SJSA1 (cell line): ENCODE measurements at regions not wholly inside any gene's neighbourhood (a gene's known extent, or its start where the extent isn't known, plus 50 kb on each side); places are given as distances from the start of the nearest gene placed in this dataset.
"Not testable (repeated sequence)": the region's sequence is repeated elsewhere in the genome, so short reads cannot be mapped to it uniquely, and the experiment has no call there.

ENCODE experiments used
- DNase-seq, 2 experiments: peaks; one replicate each; pipeline ENCODE4 v3.0.0-alpha.2; 2015 to 2020; ENCODE audit warnings: low spot score in 2 of 2, low read depth in 1 of 2
- H3K27ac ChIP-seq: fragments of 250-450 bp; sonication (Bioruptor Pico); 2 replicates; pipeline ENCODE4 v1.5.1; 2020; ENCODE audit warnings: mild to moderate bottlenecking, moderate library complexity
- H3K27me3 ChIP-seq: fragments of 250-450 bp; sonication (Bioruptor Pico); replicated peaks from 2 replicates; pipeline ENCODE4 v1.5.1; 2020; ENCODE audit warnings: mild to moderate bottlenecking, moderate library complexity
- H3K36me3 ChIP-seq: fragments of 250-450 bp; sonication (Bioruptor Pico); 2 replicates; pipeline ENCODE4 v1.5.1; 2020; ENCODE audit warnings: mild to moderate bottlenecking
- H3K4me1 ChIP-seq: fragments of 250-450 bp; sonication (Bioruptor Pico); replicated peaks from 2 replicates; pipeline ENCODE4 v1.6.1; 2021; ENCODE audit warnings: mild to moderate bottlenecking
- H3K4me3 ChIP-seq: fragments of 250-450 bp; sonication (Bioruptor Pico); 2 replicates; pipeline ENCODE4 v1.5.1; 2020; ENCODE audit warnings: mild to moderate bottlenecking
- H3K9me3 ChIP-seq: fragments of 250-450 bp; sonication (Bioruptor Pico); replicated peaks from 2 replicates; pipeline ENCODE4 v1.5.1; 2020; ENCODE audit warnings: mild to moderate bottlenecking

- DNase-seq, result no peak
- Histone ChIP-seq H3K9me3 (no peaks in the 10 kb centered on the region), H3K4me3 (no peak overlapping the region), H3K27me3 (peaks cover 8% of the 10 kb centered on the region; the same call in 1 of the 2 replicates), H3K4me1 (no peaks in the 10 kb centered on the region), H3K27ac (no peak overlapping the region), H3K36me3 (no peaks in the 10 kb centered on the region)
Observed at GRCh38 chr11:33540427-33540826, 160.2 kb downstream of the C11orf91 start.

- Histone ChIP-seq H3K9me3 (no peaks in the 10 kb centered on the region; the same call in 1 of the 2 replicates), H3K27me3 (peaks cover 8% of the 10 kb centered on the region; the same call in 1 of the 2 replicates), H3K36me3 (no peaks in the 10 kb centered on the region), H3K27ac (no peak overlapping the region), H3K4me3 (no peak overlapping the region), H3K4me1 (no peaks in the 10 kb centered on the region)
- DNase-seq, result no peak
Observed at GRCh38 chr11:33539751-33540150, 160.9 kb downstream of the C11orf91 start.

- no peak overlapping the region for H3K27ac ChIP-seq
Observed at GRCh38 chr11:33538726-33539125, 161.9 kb downstream of the C11orf91 start.

GRCh38 chr11:33536178-33536577 is 164.4 kb downstream of the C11orf91 start:
- H3K4me3 ChIP-seq, result no peak overlapping the region
- H3K27me3 ChIP-seq, result peaks cover 8% of the 10 kb centered on the region; the same call in 1 of the 2 replicates
- H3K9me3 ChIP-seq, result no peaks in the 10 kb centered on the region; the same call in 1 of the 2 replicates
- no peak overlapping the region for H3K27ac ChIP-seq
- DNase-seq, result no peak
- 0 out of 2 replicates have a peak, but pooled peaks cover 4% of the 10 kb centered on the region for H3K4me1 ChIP-seq
- no peaks in the 10 kb centered on the region for H3K36me3 ChIP-seq

More at GRCh38 chr11:33538726-33539125, 161.9 kb downstream of the C11orf91 start:
- peaks cover 8% of the 10 kb centered on the region; the same call in 1 of the 2 replicates for H3K27me3 ChIP-seq
- no peaks in the 10 kb centered on the region for H3K36me3 ChIP-seq
- H3K4me3 ChIP-seq, result no peak overlapping the region
- DNase-seq, result no peak
- H3K4me1 ChIP-seq, result 0 out of 2 replicates have a peak, but pooled peaks cover 1% of the 10 kb centered on the region
- no peaks in the 10 kb centered on the region; the same call in 1 of the 2 replicates for H3K9me3 ChIP-seq

- Histone ChIP-seq H3K36me3 (no peaks in the 10 kb centered on the region), H3K4me3 (no peak overlapping the region), H3K27ac (no peak overlapping the region), H3K4me1 (0 out of 2 replicates have a peak, but pooled peaks cover 4% of the 10 kb centered on the region), H3K27me3 (peaks cover 8% of the 10 kb centered on the region; the same call in 1 of the 2 replicates), H3K9me3 (no peaks in the 10 kb centered on the region; the same call in 1 of the 2 replicates)
- DNase-seq, result no peak
Observed at GRCh38 chr11:33534575-33534974, 166.1 kb downstream of the C11orf91 start.

- Histone ChIP-seq H3K36me3 (no peaks in the 10 kb centered on the region), H3K27ac (no peak overlapping the region)
- DNase-seq, result no peak
Observed at GRCh38 chr11:33533386-33534052, 167.1 kb downstream of the C11orf91 start.

GRCh38 chr11:33532720-33533385 is 167.8 kb downstream of the C11orf91 start:
- Histone ChIP-seq H3K4me3 (no peak overlapping the region), H3K9me3 (no peaks in the 10 kb centered on the region; the same call in 1 of the 2 replicates), H3K27ac (no peak overlapping the region), H3K4me1 (0 out of 2 replicates have a peak, but pooled peaks cover 4% of the 10 kb centered on the region), H3K27me3 (0 out of 2 replicates have a peak, but pooled peaks cover 3% of the 10 kb centered on the region), H3K36me3 (no peaks in the 10 kb centered on the region)
- no peak for DNase-seq

More at GRCh38 chr11:33533386-33534052, 167.1 kb downstream of the C11orf91 start:
- Histone ChIP-seq H3K27me3 (0 out of 2 replicates have a peak, but pooled peaks cover 8% of the 10 kb centered on the region), H3K4me1 (0 out of 2 replicates have a peak, but pooled peaks cover 4% of the 10 kb centered on the region), H3K9me3 (no peaks in the 10 kb centered on the region; the same call in 1 of the 2 replicates), H3K4me3 (no peak overlapping the region)

GRCh38 chr11:33532257-33532656 is 168.4 kb downstream of the C11orf91 start:
- Histone ChIP-seq H3K9me3 (no peaks in the 10 kb centered on the region; the same call in 1 of the 2 replicates), H3K27ac (no peak overlapping the region), H3K27me3 (no peaks in the 10 kb centered on the region; the same call in 1 of the 2 replicates), H3K4me3 (no peak overlapping the region), H3K36me3 (no peaks in the 10 kb centered on the region), H3K4me1 (0 out of 2 replicates have a peak, but pooled peaks cover 4% of the 10 kb centered on the region)
- DNase-seq, result no peak

- no peaks in the 10 kb centered on the region for H3K36me3 ChIP-seq
- no peak for DNase-seq
- H3K27ac ChIP-seq, result no peak overlapping the region
- no peak overlapping the region for H3K4me3 ChIP-seq
- no peaks in the 10 kb centered on the region; the same call in 1 of the 2 replicates for H3K27me3 ChIP-seq
- 0 out of 2 replicates have a peak, but pooled peaks cover 4% of the 10 kb centered on the region for H3K4me1 ChIP-seq
- no peaks in the 10 kb centered on the region; the same call in 1 of the 2 replicates for H3K9me3 ChIP-seq
Observed at GRCh38 chr11:33531743-33532181, 168.9 kb downstream of the C11orf91 start.

GRCh38 chr11:33530815-33531214 is 169.8 kb downstream of the C11orf91 start:
- H3K36me3 ChIP-seq, result no peaks in the 10 kb centered on the region
- H3K9me3 ChIP-seq, result no peaks in the 10 kb centered on the region; the same call in 1 of the 2 replicates
- H3K27ac ChIP-seq, result no peak overlapping the region
- no peak overlapping the region for H3K4me3 ChIP-seq
- 0 out of 2 replicates have a peak, but pooled peaks cover 4% of the 10 kb centered on the region for H3K4me1 ChIP-seq
- H3K27me3 ChIP-seq, result no peaks in the 10 kb centered on the region; the same call in 1 of the 2 replicates
- DNase-seq, result no peak

GRCh38 chr11:33529461-33529860 is 171.2 kb downstream of the C11orf91 start:
- no peak for DNase-seq
- no peaks in the 10 kb centered on the region; the same call in 1 of the 2 replicates for H3K27me3 ChIP-seq
- no peak overlapping the region for H3K4me3 ChIP-seq

GRCh38 chr11:33527738-33528137 is 172.9 kb downstream of the C11orf91 start:
- H3K27ac ChIP-seq, H3K4me3 ChIP-seq, H3K27me3 ChIP-seq, H3K36me3 ChIP-seq, DNase-seq, H3K4me1 ChIP-seq, H3K9me3 ChIP-seq: not testable (repeated sequence)

More at GRCh38 chr11:33529461-33529860, 171.2 kb downstream of the C11orf91 start:
- Histone ChIP-seq H3K9me3 (no peaks in the 10 kb centered on the region), H3K36me3 (no peaks in the 10 kb centered on the region), H3K27ac (no peak overlapping the region), H3K4me1 (0 out of 2 replicates have a peak, but pooled peaks cover 4% of the 10 kb centered on the region)

GRCh38 chr11:33525789-33526188 is 174.8 kb downstream of the C11orf91 start:
- no peaks in the 10 kb centered on the region; the same call in 1 of the 2 replicates for H3K27me3 ChIP-seq
- no peaks in the 10 kb centered on the region for H3K9me3 ChIP-seq
- no peak overlapping the region for H3K27ac ChIP-seq
- DNase-seq, result no peak
- H3K36me3 ChIP-seq, result no peaks in the 10 kb centered on the region
- no peaks in the 10 kb centered on the region for H3K4me1 ChIP-seq
- no peak overlapping the region for H3K4me3 ChIP-seq
